Activated naive CD4-positive, alpha-beta T cell treated with anti-CD3 and anti-CD28 coated beads, Interleukin-2, amount 10 ng/mL, durations not matched to agents 7 days and 5 days (primary cell): ENCODE measurements at regions not wholly inside any gene's neighbourhood (a gene's known extent, or its start where the extent isn't known, plus 50 kb on each side); places are given as distances from the start of the nearest gene placed in this dataset.

Source experiments
- CTCF ChIA-PET: fragments of 350-600 bp; sonication (Branson Sonifier 250); formaldehyde crosslinking; loops from one replicate; lab custom pipeline; 2021; ENCODE audit warnings: antibody characterized with exemption; lab: Charles Lee
- DNase-seq: peaks from one replicate; pipeline ENCODE4 v3.0.0-alpha.2; 2020
- H3K27ac Mint-ChIP-seq: one replicate; pipeline ENCODE4 v1.8.0; 2021; ENCODE audit warnings: mild to moderate bottlenecking, moderate library complexity, mixed read lengths
- H3K27me3 Mint-ChIP-seq: one replicate; pipeline ENCODE4 v1.8.0; 2021; ENCODE audit warnings: mild to moderate bottlenecking, mixed read lengths
- H3K36me3 Mint-ChIP-seq: one replicate; pipeline ENCODE4 v1.8.0; 2021; ENCODE audit warnings: mixed read lengths
- H3K4me1 Mint-ChIP-seq: one replicate; pipeline ENCODE4 v1.8.0; 2021; ENCODE audit warnings: mixed read lengths
- H3K4me3 Mint-ChIP-seq: one replicate; pipeline ENCODE4 v1.8.0; 2021; ENCODE audit warnings: mild to moderate bottlenecking, moderate library complexity, mixed read lengths
- H3K9me3 Mint-ChIP-seq: one replicate; pipeline ENCODE4 v1.8.0; 2021; ENCODE audit warnings: mixed read lengths

- Mint-ChIP-seq H3K4me1 (no peaks in the 10 kb centered on the region), H3K27me3 (no peaks in the 10 kb centered on the region), H3K36me3 (no peaks in the 10 kb centered on the region), H3K9me3 (no peaks in the 10 kb centered on the region), H3K4me3 (no peak overlapping the region), H3K27ac (no peak overlapping the region)
- no peak for DNase-seq
- CTCF ChIA-PET = no interaction called here
These were observed 1195.7 kb upstream of the ZEB2 start for GRCh38 chr2:145715601-145716000.

- Mint-ChIP-seq H3K27ac (no peak overlapping the region), H3K4me1 (no peaks in the 10 kb centered on the region), H3K4me3 (no peak overlapping the region), H3K9me3 (no peaks in the 10 kb centered on the region), H3K36me3 (no peaks in the 10 kb centered on the region), H3K27me3 (no peaks in the 10 kb centered on the region)
- CTCF ChIA-PET = no interaction called here
- DNase-seq = no peak
These were observed 1190.4 kb upstream of the ZEB2 start for GRCh38 chr2:145710303-145710702.

GRCh38 chr2:145702305-145702704 lies 1182.4 kb upstream of the ZEB2 start:
- Mint-ChIP-seq H3K4me1 (no peaks in the 10 kb centered on the region), H3K27me3 (no peaks in the 10 kb centered on the region), H3K36me3 (no peaks in the 10 kb centered on the region), H3K27ac (no peak overlapping the region), H3K4me3 (no peak overlapping the region), H3K9me3 (no peaks in the 10 kb centered on the region)
- CTCF ChIA-PET = no interaction called here
- no peak for DNase-seq

- Mint-ChIP-seq H3K27ac (no peak overlapping the region), H3K27me3 (no peaks in the 10 kb centered on the region), H3K4me1 (no peaks in the 10 kb centered on the region), H3K9me3 (no peaks in the 10 kb centered on the region), H3K4me3 (no peak overlapping the region), H3K36me3 (no peaks in the 10 kb centered on the region)
- CTCF ChIA-PET = no interaction called here
- DNase-seq = no peak
These were observed 1173.1 kb upstream of the ZEB2 start for GRCh38 chr2:145692971-145693478.

- H3K9me3 Mint-ChIP-seq = no peaks in the 10 kb centered on the region
- no peaks in the 10 kb centered on the region for H3K36me3 Mint-ChIP-seq
- no peaks in the 10 kb centered on the region for H3K27me3 Mint-ChIP-seq
- CTCF ChIA-PET = no interaction called here
- DNase-seq = no peak
- H3K27ac Mint-ChIP-seq = no peak overlapping the region
- H3K4me1 Mint-ChIP-seq = no peaks in the 10 kb centered on the region
- no peak overlapping the region for H3K4me3 Mint-ChIP-seq
These were observed 1171.7 kb upstream of the ZEB2 start for GRCh38 chr2:145691659-145692058.

- no peak overlapping the region for H3K4me3 Mint-ChIP-seq
- no peaks in the 10 kb centered on the region for H3K4me1 Mint-ChIP-seq
- H3K27ac Mint-ChIP-seq = no peak overlapping the region
- no peaks in the 10 kb centered on the region for H3K9me3 Mint-ChIP-seq
- H3K27me3 Mint-ChIP-seq = no peaks in the 10 kb centered on the region
- H3K36me3 Mint-ChIP-seq = no peaks in the 10 kb centered on the region
- no peak for DNase-seq
- CTCF ChIA-PET = no interaction called here
These were observed 1170.4 kb upstream of the ZEB2 start for GRCh38 chr2:145690183-145690778.

- H3K27ac Mint-ChIP-seq = no peak overlapping the region
- H3K36me3 Mint-ChIP-seq = no peaks in the 10 kb centered on the region
- H3K4me3 Mint-ChIP-seq = no peak overlapping the region
- DNase-seq = no peak
- no peaks in the 10 kb centered on the region for H3K4me1 Mint-ChIP-seq
- CTCF ChIA-PET = no interaction called here
- H3K9me3 Mint-ChIP-seq = no peaks in the 10 kb centered on the region
- no peaks in the 10 kb centered on the region for H3K27me3 Mint-ChIP-seq
These were observed 1169.4 kb upstream of the ZEB2 start for GRCh38 chr2:145689277-145689676.

- no peak for DNase-seq
- no peaks in the 10 kb centered on the region for H3K27me3 Mint-ChIP-seq
- no peak overlapping the region for H3K4me3 Mint-ChIP-seq
- H3K27ac Mint-ChIP-seq = no peak overlapping the region
- H3K9me3 Mint-ChIP-seq = no peaks in the 10 kb centered on the region
- H3K36me3 Mint-ChIP-seq = no peaks in the 10 kb centered on the region
- CTCF ChIA-PET = no interaction called here
- no peaks in the 10 kb centered on the region for H3K4me1 Mint-ChIP-seq
These were observed 1168.2 kb upstream of the ZEB2 start for GRCh38 chr2:145688156-145688555.

- Mint-ChIP-seq H3K9me3 (no peaks in the 10 kb centered on the region), H3K27me3 (no peaks in the 10 kb centered on the region), H3K27ac (no peak overlapping the region), H3K4me3 (no peak overlapping the region), H3K36me3 (no peaks in the 10 kb centered on the region), H3K4me1 (no peaks in the 10 kb centered on the region)
- no peak for DNase-seq
- CTCF ChIA-PET = no interaction called here
These were observed 1167.7 kb upstream of the ZEB2 start for GRCh38 chr2:145687442-145688134.

GRCh38 chr2:145685383-145686050 lies 1165.6 kb upstream of the ZEB2 start:
- DNase-seq = no peak

GRCh38 chr2:145682546-145683157 lies 1162.7 kb upstream of the ZEB2 start:
- no peak for DNase-seq
- Mint-ChIP-seq H3K27me3 (no peaks in the 10 kb centered on the region), H3K36me3 (no peaks in the 10 kb centered on the region), H3K27ac (no peak overlapping the region), H3K4me3 (no peak overlapping the region), H3K4me1 (no peaks in the 10 kb centered on the region), H3K9me3 (no peaks in the 10 kb centered on the region)
- CTCF ChIA-PET = no interaction called here

More at GRCh38 chr2:145685383-145686050, 1165.6 kb upstream of the ZEB2 start:
- Mint-ChIP-seq H3K36me3 (no peaks in the 10 kb centered on the region), H3K4me3 (no peak overlapping the region), H3K4me1 (no peaks in the 10 kb centered on the region), H3K9me3 (no peaks in the 10 kb centered on the region), H3K27me3 (no peaks in the 10 kb centered on the region), H3K27ac (no peak overlapping the region)
- CTCF ChIA-PET = no interaction called here

GRCh38 chr2:145680276-145680675 lies 1160.4 kb upstream of the ZEB2 start:
- H3K9me3 Mint-ChIP-seq = peaks cover 3% of the 10 kb centered on the region
- no peak overlapping the region for H3K27ac Mint-ChIP-seq
- H3K4me3 Mint-ChIP-seq = no peak overlapping the region
- DNase-seq = no peak
- no peaks in the 10 kb centered on the region for H3K4me1 Mint-ChIP-seq
- no peaks in the 10 kb centered on the region for H3K27me3 Mint-ChIP-seq
- H3K36me3 Mint-ChIP-seq = no peaks in the 10 kb centered on the region
- CTCF ChIA-PET = no interaction called here

- H3K27me3 Mint-ChIP-seq = no peaks in the 10 kb centered on the region
- peaks cover 3% of the 10 kb centered on the region for H3K9me3 Mint-ChIP-seq
- H3K36me3 Mint-ChIP-seq = no peaks in the 10 kb centered on the region
- CTCF ChIA-PET = interaction anchor here (0.6 kb wide), 1 partner anchor 11 kb away, joined by 4 read pairs; no protein-coding TSS in a partner anchor
- H3K4me1 Mint-ChIP-seq = no peaks in the 10 kb centered on the region
- no peak for DNase-seq
- H3K27ac Mint-ChIP-seq = no peak overlapping the region
- H3K4me3 Mint-ChIP-seq = no peak overlapping the region
These were observed 1157.5 kb upstream of the ZEB2 start for GRCh38 chr2:145677371-145677770.

- Mint-ChIP-seq H3K36me3 (no peaks in the 10 kb centered on the region), H3K27me3 (no peaks in the 10 kb centered on the region), H3K4me3 (no peak overlapping the region), H3K4me1 (no peaks in the 10 kb centered on the region), H3K9me3 (peaks cover 3% of the 10 kb centered on the region), H3K27ac (no peak overlapping the region)
- CTCF ChIA-PET = no interaction called here
- no peak for DNase-seq
These were observed 1154.8 kb upstream of the ZEB2 start for GRCh38 chr2:145674705-145675104.
